ENCODE measurements at regions not wholly inside any gene's neighbourhood (a gene's known extent, or its start where the extent isn't known, plus 50 kb on each side); places are given as distances from the start of the nearest gene placed in this dataset.

DNA sequence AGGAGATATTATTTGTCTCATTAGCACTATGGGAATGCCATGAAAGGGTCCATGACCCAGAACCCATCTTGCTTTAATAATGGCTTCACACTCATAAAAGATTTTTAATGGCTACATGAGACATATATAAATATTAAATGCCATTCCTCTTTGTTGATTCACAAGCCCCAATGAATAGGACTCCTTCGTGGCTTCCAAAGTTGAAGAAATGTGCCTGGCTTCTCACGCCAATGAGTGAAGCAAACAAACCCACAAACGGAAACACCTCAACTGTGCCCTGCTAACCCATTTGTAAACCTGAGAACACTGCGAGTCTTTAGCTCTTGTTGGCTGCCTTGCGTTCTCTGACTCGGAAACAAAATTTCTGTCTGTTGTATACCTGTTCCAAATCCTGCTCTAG lies 381.7 kb upstream of the DDHD1 start:
- H2BK120ac ChIP-seq (ENCODE audit: low read depth, low read length), result no peak overlapping the region
- no peaks in the 10 kb centered on the region for H3K9me3 ChIP-seq (ENCODE audit: control insufficient read depth, low read length)
- H3K23ac ChIP-seq (ENCODE audit: low read length in 2 of 2), result no peak overlapping the region
- H2BK15ac ChIP-seq (ENCODE audit: low read depth, poor library complexity, severe bottlenecking), result no peak overlapping the region
- H2AK5ac ChIP-seq (ENCODE audit: low read length, severe bottlenecking), result no peak overlapping the region
- H4K8ac ChIP-seq (ENCODE audit: low read length), result no peak overlapping the region
- H3K4ac ChIP-seq (ENCODE audit: low read depth in 1 of 2, low read length in 2 of 2), result no peak overlapping the region
- H4K91ac ChIP-seq (ENCODE audit: low read length), result no peak overlapping the region
- no peak overlapping the region for H2BK5ac ChIP-seq (ENCODE audit: low read depth, low read length, poor library complexity, severe bottlenecking)
- H3K79me1 ChIP-seq (replicated peaks; ENCODE audit: low read length, poor library complexity, severe bottlenecking), result no peaks in the 10 kb centered on the region
- no peak overlapping the region for H3K9ac ChIP-seq (ENCODE audit: low read length)
- H2BK12ac ChIP-seq (ENCODE audit: low read length in 2 of 2), result no peak overlapping the region
- no peaks in the 10 kb centered on the region for H3K36me3 ChIP-seq (ENCODE audit: control insufficient read depth in 1 of 2, insufficient read depth in 2 of 2, low read depth in 1 of 2, low read length in 2 of 2)
- H3K14ac ChIP-seq (ENCODE audit: low read length in 2 of 2), result no peak overlapping the region
- H3K18ac ChIP-seq (ENCODE audit: low read depth in 1 of 2, low read length in 2 of 2), result no peak overlapping the region
- H3K27ac ChIP-seq (ENCODE audit: low read length, poor library complexity, severe bottlenecking), result no peak overlapping the region
- no peak for DNase-seq
- no peaks in the 10 kb centered on the region for H3K27me3 ChIP-seq (ENCODE audit: control insufficient read depth in 1 of 2, insufficient read depth in 1 of 2, low read length in 2 of 2)
- no peak overlapping the region for H3K4me3 ChIP-seq (ENCODE audit: insufficient read depth in 1 of 2, low read depth in 1 of 2, low read length in 2 of 2)
- H3K4me2 ChIP-seq (ENCODE audit: low read length, poor library complexity, severe bottlenecking), result no peak overlapping the region
- peaks cover 2% of the 10 kb centered on the region for H3K4me1 ChIP-seq (ENCODE audit: control insufficient read depth, insufficient read depth, low read depth, low read length)
- WGBS, result 97% methylated on average over 6 of the region's 6 CpGs
- no peak overlapping the region for H2AFZ ChIP-seq (ENCODE audit: low read depth, low read length)

DNA sequence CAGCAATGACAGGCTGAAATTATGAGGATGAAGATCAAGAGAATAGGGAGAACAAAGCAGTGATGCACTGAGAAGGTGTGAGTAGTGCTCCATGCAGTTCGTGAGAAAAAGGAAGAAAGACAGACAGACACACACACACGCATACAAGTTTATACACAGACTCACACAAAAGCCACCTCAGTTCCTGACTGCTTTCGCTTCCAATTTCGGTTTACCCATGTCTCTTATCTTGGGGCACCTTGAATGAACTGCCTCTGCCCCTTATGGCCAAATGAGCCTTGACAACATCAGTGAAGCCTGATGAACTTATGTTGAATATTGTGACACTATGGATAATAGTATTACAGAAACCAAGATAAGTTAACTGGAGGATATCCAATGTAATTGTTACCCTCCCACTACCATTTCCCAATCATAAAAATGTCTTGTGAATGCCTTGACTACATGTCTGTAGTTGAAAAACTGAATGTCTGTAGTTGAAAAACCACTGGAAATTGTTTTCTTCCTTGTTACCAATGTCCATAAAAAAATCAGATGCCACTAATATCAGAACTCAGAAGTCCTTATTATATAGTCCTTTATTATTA lies 380.4 kb upstream of the DDHD1 start:
- H2BK12ac ChIP-seq (ENCODE audit: low read length in 2 of 2), result no peak overlapping the region
- H3K23ac ChIP-seq (ENCODE audit: low read length in 2 of 2), result no peak overlapping the region
- H3K4me2 ChIP-seq (ENCODE audit: low read length, poor library complexity, severe bottlenecking), result no peak overlapping the region
- H3K4ac ChIP-seq (ENCODE audit: low read depth in 1 of 2, low read length in 2 of 2), result no peak overlapping the region
- no peak overlapping the region for H2BK15ac ChIP-seq (ENCODE audit: low read depth, poor library complexity, severe bottlenecking)
- no peak overlapping the region for H4K8ac ChIP-seq (ENCODE audit: low read length)
- no peak overlapping the region for H2AK5ac ChIP-seq (ENCODE audit: low read length, severe bottlenecking)
- no peak overlapping the region for H3K4me3 ChIP-seq (ENCODE audit: insufficient read depth in 1 of 2, low read depth in 1 of 2, low read length in 2 of 2)
- H3K4me1 ChIP-seq (ENCODE audit: control insufficient read depth, insufficient read depth, low read depth, low read length), result peaks cover 1% of the 10 kb centered on the region
- H3K14ac ChIP-seq (ENCODE audit: low read length in 2 of 2), result no peak overlapping the region
- H3K9ac ChIP-seq (ENCODE audit: low read length), result no peak overlapping the region
- no peaks in the 10 kb centered on the region for H3K79me1 ChIP-seq (replicated peaks; ENCODE audit: low read length, poor library complexity, severe bottlenecking)
- H2BK5ac ChIP-seq (ENCODE audit: low read depth, low read length, poor library complexity, severe bottlenecking), result no peak overlapping the region
- no peak overlapping the region for H2AFZ ChIP-seq (ENCODE audit: low read depth, low read length)
- WGBS, result 75% methylated on average over 4 of the region's 4 CpGs
- no peaks in the 10 kb centered on the region for H3K9me3 ChIP-seq (ENCODE audit: control insufficient read depth, low read length)
- H4K91ac ChIP-seq (ENCODE audit: low read length), result no peak overlapping the region
- H3K36me3 ChIP-seq (ENCODE audit: control insufficient read depth in 1 of 2, insufficient read depth in 2 of 2, low read depth in 1 of 2, low read length in 2 of 2), result no peaks in the 10 kb centered on the region
- H3K18ac ChIP-seq (ENCODE audit: low read depth in 1 of 2, low read length in 2 of 2), result no peak overlapping the region
- H3K27me3 ChIP-seq (ENCODE audit: control insufficient read depth in 1 of 2, insufficient read depth in 1 of 2, low read length in 2 of 2), result no peaks in the 10 kb centered on the region
- DNase-seq, result no peak
- H2BK120ac ChIP-seq (ENCODE audit: low read depth, low read length), result no peak overlapping the region
- H3K27ac ChIP-seq (ENCODE audit: low read length, poor library complexity, severe bottlenecking), result no peak overlapping the region

DNA sequence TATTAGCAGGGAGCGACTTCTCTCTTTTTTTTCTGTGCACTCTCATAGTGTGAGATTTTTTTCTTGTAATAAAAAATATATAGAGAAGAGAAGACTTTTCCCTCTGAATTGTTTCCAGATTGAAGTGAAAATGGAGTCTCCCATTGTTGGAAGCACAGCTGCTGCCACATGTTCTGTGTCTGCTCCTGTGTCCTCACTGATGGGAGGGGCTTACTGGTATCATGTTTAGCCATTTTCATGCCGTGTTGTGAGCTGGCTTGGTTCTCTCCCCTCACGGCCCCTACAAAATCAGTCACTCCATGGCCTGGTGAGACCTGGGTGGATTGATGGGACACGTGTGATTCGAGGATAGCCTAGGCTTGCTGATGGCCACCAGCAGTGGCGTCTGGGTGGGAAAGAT lies 379.7 kb upstream of the DDHD1 start:
- H3K4me3 ChIP-seq (ENCODE audit: insufficient read depth in 1 of 2, low read depth in 1 of 2, low read length in 2 of 2), result no peak overlapping the region
- H3K18ac ChIP-seq (ENCODE audit: low read depth in 1 of 2, low read length in 2 of 2), result no peak overlapping the region
- no peak overlapping the region for H2AFZ ChIP-seq (ENCODE audit: low read depth, low read length)
- no peaks in the 10 kb centered on the region for H3K36me3 ChIP-seq (ENCODE audit: control insufficient read depth in 1 of 2, insufficient read depth in 2 of 2, low read depth in 1 of 2, low read length in 2 of 2)
- H4K91ac ChIP-seq (ENCODE audit: low read length), result peak overlapping the region; percentile 40
- no peak overlapping the region for H3K9ac ChIP-seq (ENCODE audit: low read length)
- H2AK5ac ChIP-seq (ENCODE audit: low read length, severe bottlenecking), result no peak overlapping the region
- H3K4ac ChIP-seq (ENCODE audit: low read depth in 1 of 2, low read length in 2 of 2), result no peak overlapping the region
- H2BK5ac ChIP-seq (ENCODE audit: low read depth, low read length, poor library complexity, severe bottlenecking), result no peak overlapping the region
- no peak overlapping the region for H3K23ac ChIP-seq (ENCODE audit: low read length in 2 of 2)
- no peak overlapping the region for H2BK120ac ChIP-seq (ENCODE audit: low read depth, low read length)
- H3K4me2 ChIP-seq (ENCODE audit: low read length, poor library complexity, severe bottlenecking), result no peak overlapping the region
- H3K27ac ChIP-seq (ENCODE audit: low read length, poor library complexity, severe bottlenecking), result no peak overlapping the region
- H3K79me1 ChIP-seq (replicated peaks; ENCODE audit: low read length, poor library complexity, severe bottlenecking), result no peaks in the 10 kb centered on the region
- no peak overlapping the region for H4K8ac ChIP-seq (ENCODE audit: low read length)
- peaks cover 1% of the 10 kb centered on the region for H3K4me1 ChIP-seq (ENCODE audit: control insufficient read depth, insufficient read depth, low read depth, low read length)
- peak overlapping the region; percentile 19 for H2BK15ac ChIP-seq (ENCODE audit: low read depth, poor library complexity, severe bottlenecking)
- no peaks in the 10 kb centered on the region for H3K9me3 ChIP-seq (ENCODE audit: control insufficient read depth, low read length)
- no peaks in the 10 kb centered on the region for H3K27me3 ChIP-seq (ENCODE audit: control insufficient read depth in 1 of 2, insufficient read depth in 1 of 2, low read length in 2 of 2)
- WGBS, result 90% methylated on average over 5 of the region's 6 CpGs
- no peak overlapping the region for H3K14ac ChIP-seq (ENCODE audit: low read length in 2 of 2)
- DNase-seq, result no peak
- H2BK12ac ChIP-seq (ENCODE audit: low read length in 2 of 2), result peak overlapping the region; percentile 12 to 76

DNA sequence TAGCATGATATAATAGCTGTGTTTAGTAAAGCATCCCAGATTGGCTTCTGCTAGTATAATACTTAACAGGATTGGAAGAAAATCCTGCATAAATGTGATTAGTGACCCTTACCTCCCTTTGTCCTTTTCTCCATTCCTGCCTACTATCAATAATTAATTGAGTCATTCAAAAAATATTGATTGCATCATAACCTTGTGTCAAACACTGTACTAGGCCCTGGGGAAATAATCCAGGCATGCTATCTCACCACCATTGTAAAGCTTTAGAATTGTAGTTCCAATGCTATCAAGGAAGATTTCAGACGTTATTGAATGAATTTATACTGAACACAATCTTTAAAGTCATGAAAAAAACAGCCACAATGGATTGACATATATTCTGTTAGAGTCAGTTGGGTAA lies 378.6 kb upstream of the DDHD1 start:
- H3K4ac ChIP-seq (ENCODE audit: low read depth in 1 of 2, low read length in 2 of 2), result no peak overlapping the region
- no peak overlapping the region for H2BK5ac ChIP-seq (ENCODE audit: low read depth, low read length, poor library complexity, severe bottlenecking)
- H2AK5ac ChIP-seq (ENCODE audit: low read length, severe bottlenecking), result no peak overlapping the region
- H2BK12ac ChIP-seq (ENCODE audit: low read length in 2 of 2), result no peak overlapping the region
- no peak overlapping the region for H2BK120ac ChIP-seq (ENCODE audit: low read depth, low read length)
- no peaks in the 10 kb centered on the region for H3K79me1 ChIP-seq (replicated peaks; ENCODE audit: low read length, poor library complexity, severe bottlenecking)
- no peaks in the 10 kb centered on the region for H3K27me3 ChIP-seq (ENCODE audit: control insufficient read depth in 1 of 2, insufficient read depth in 1 of 2, low read length in 2 of 2)
- no peak overlapping the region for H3K18ac ChIP-seq (ENCODE audit: low read depth in 1 of 2, low read length in 2 of 2)
- no peak overlapping the region for H2BK15ac ChIP-seq (ENCODE audit: low read depth, poor library complexity, severe bottlenecking)
- H4K8ac ChIP-seq (ENCODE audit: low read length), result no peak overlapping the region
- no peak overlapping the region for H3K27ac ChIP-seq (ENCODE audit: low read length, poor library complexity, severe bottlenecking)
- H3K4me3 ChIP-seq (ENCODE audit: insufficient read depth in 1 of 2, low read depth in 1 of 2, low read length in 2 of 2), result no peak overlapping the region
- no peak overlapping the region for H2AFZ ChIP-seq (ENCODE audit: low read depth, low read length)
- WGBS, result no CpG with 5 or more reads among the region's 1 CpG
- H3K14ac ChIP-seq (ENCODE audit: low read length in 2 of 2), result no peak overlapping the region
- H3K9me3 ChIP-seq (ENCODE audit: control insufficient read depth, low read length), result no peaks in the 10 kb centered on the region
- H3K9ac ChIP-seq (ENCODE audit: low read length), result no peak overlapping the region
- H3K4me1 ChIP-seq (ENCODE audit: control insufficient read depth, insufficient read depth, low read depth, low read length), result peaks cover 1% of the 10 kb centered on the region
- no peak overlapping the region for H3K4me2 ChIP-seq (ENCODE audit: low read length, poor library complexity, severe bottlenecking)
- no peaks in the 10 kb centered on the region for H3K36me3 ChIP-seq (ENCODE audit: control insufficient read depth in 1 of 2, insufficient read depth in 2 of 2, low read depth in 1 of 2, low read length in 2 of 2)
- H4K91ac ChIP-seq (ENCODE audit: low read length), result no peak overlapping the region
- H3K23ac ChIP-seq (ENCODE audit: low read length in 2 of 2), result no peak overlapping the region
- no peak for DNase-seq
